ENCODE measurements at regions not wholly inside any gene's neighbourhood (a gene's known extent, or its start where the extent isn't known, plus 50 kb on each side); places are given as distances from the start of the nearest gene placed in this dataset.

- TF ChIP-seq CTCF (IDR thresholded peaks at IDR 0.05) (no peak), POLR2A (IDR thresholded peaks at IDR 0.05) (no peak)
- H3K27me3 ChIP-seq: no peaks in the 10 kb centered on the region
- DNase-seq: no peak
- H3K9me3 ChIP-seq: peaks cover 0 to 3% (median 0%) of the 10 kb centered on the region in 4 donors
- no peaks in the 10 kb centered on the region for H3K4me1 ChIP-seq
- no peak overlapping the region for H3K27ac ChIP-seq
- no peak overlapping the region for H3K4me3 ChIP-seq
- H3K36me3 ChIP-seq: no peaks in the 10 kb centered on the region
These were observed 553.3 kb upstream of the FZD8 start for GRCh38 chr10:36195364-36195763.

GRCh38 chr10:36194276-36194675 is 552.2 kb upstream of the FZD8 start:
- DNase-seq: no peak
- H3K36me3 ChIP-seq: no peaks in the 10 kb centered on the region
- no peak overlapping the region for H3K4me3 ChIP-seq
- no peaks in the 10 kb centered on the region for H3K27me3 ChIP-seq
- no peaks in the 10 kb centered on the region for H3K4me1 ChIP-seq
- no peak overlapping the region for H3K27ac ChIP-seq
- TF ChIP-seq CTCF (IDR thresholded peaks at IDR 0.05) (no peak), POLR2A (IDR thresholded peaks at IDR 0.05) (no peak)
- H3K9me3 ChIP-seq: peaks cover 0 to 3% (median 0%) of the 10 kb centered on the region in 4 donors

GRCh38 chr10:36191009-36191408 is 548.9 kb upstream of the FZD8 start:
- no peak overlapping the region for H3K27ac ChIP-seq
- no peak for DNase-seq
- no peak overlapping the region for H3K4me3 ChIP-seq
- no peaks in the 10 kb centered on the region for H3K4me1 ChIP-seq
- no peak for TF ChIP-seq CTCF (IDR thresholded peaks at IDR 0.05)
- no peak for TF ChIP-seq POLR2A (IDR thresholded peaks at IDR 0.05)
- no peaks in the 10 kb centered on the region for H3K27me3 ChIP-seq
- no peaks in the 10 kb centered on the region for H3K36me3 ChIP-seq
- peaks cover 0 to 3% (median 0%) of the 10 kb centered on the region in 4 donors for H3K9me3 ChIP-seq

GRCh38 chr10:36188461-36188860 is 546.4 kb upstream of the FZD8 start:
- no peaks in the 10 kb centered on the region for H3K36me3 ChIP-seq
- no peak overlapping the region for H3K4me3 ChIP-seq
- no peaks in the 10 kb centered on the region for H3K4me1 ChIP-seq
- TF ChIP-seq CTCF (IDR thresholded peaks at IDR 0.05): no peak
- no peak for TF ChIP-seq POLR2A (IDR thresholded peaks at IDR 0.05)
- no peaks in the 10 kb centered on the region for H3K27me3 ChIP-seq
- peaks cover 0 to 3% (median 0%) of the 10 kb centered on the region in 4 donors for H3K9me3 ChIP-seq
- no peak for DNase-seq
- no peak overlapping the region for H3K27ac ChIP-seq

GRCh38 chr10:36188080-36188453 is 546.0 kb upstream of the FZD8 start:
- TF ChIP-seq POLR2A (IDR thresholded peaks at IDR 0.05) (no peak), CTCF (IDR thresholded peaks at IDR 0.05) (no peak)
- DNase-seq: no peak
- Histone ChIP-seq H3K27me3 (no peaks in the 10 kb centered on the region), H3K9me3 (peaks cover 0 to 3% (median 0%) of the 10 kb centered on the region in 4 donors), H3K27ac (no peak overlapping the region), H3K4me3 (no peak overlapping the region), H3K36me3 (no peaks in the 10 kb centered on the region), H3K4me1 (no peaks in the 10 kb centered on the region)

Data from Peyer's patch (tissue), 4 donors.